ENCODE measurements at regions not wholly inside any gene's neighbourhood (a gene's known extent, or its start where the extent isn't known, plus 50 kb on each side); places are given as distances from the start of the nearest gene placed in this dataset.
A peak's percentile ranks its signal among the peaks of the same experiment; 100 is the strongest.

DNA sequence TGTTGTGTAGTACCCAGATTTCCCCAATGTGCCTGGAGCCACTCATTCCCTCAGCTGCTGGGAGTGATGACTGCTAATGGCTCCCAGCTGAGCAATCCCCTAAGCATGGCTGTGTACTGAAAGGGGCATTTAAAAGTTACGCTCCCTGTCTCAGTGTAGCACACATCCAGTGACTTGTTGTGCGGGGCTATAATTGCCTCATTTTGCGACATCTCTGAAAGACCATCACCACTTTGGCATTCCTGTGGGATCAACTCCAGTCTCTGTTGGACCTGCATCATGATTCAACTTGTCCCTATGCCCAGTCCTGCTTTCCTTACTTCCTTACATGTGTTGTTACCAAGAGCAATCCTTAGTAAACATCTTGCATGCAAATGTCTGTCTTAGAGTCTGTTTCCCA is 201.2 kb upstream of the MPDZ start:
- Histone ChIP-seq H2AFZ (ENCODE audit: low read length) (peak overlapping the region; percentile 32), H2BK120ac (ENCODE audit: low read depth, low read length, poor library complexity, severe bottlenecking) (no peak overlapping the region), H3K27ac (ENCODE audit: insufficient read length, low read depth, low read length) (no peak overlapping the region), H3K4me2 (ENCODE audit: insufficient read depth, insufficient read length, low read length) (no peak overlapping the region), H4K91ac (ENCODE audit: insufficient read length, low read depth, low read length) (no peak overlapping the region), H3K79me1 (ENCODE audit: insufficient read depth, low read depth, low read length, poor library complexity, severe bottlenecking) (no peaks in the 10 kb centered on the region), H2BK20ac (ENCODE audit: low read depth, low read length, poor library complexity, severe bottlenecking) (no peak overlapping the region), H3K18ac (ENCODE audit: insufficient read length, low read depth, low read length) (no peak overlapping the region), H2BK12ac (ENCODE audit: insufficient read length, low read depth, low read length) (no peak overlapping the region), H3K23ac (ENCODE audit: insufficient read length, low read depth, low read length) (no peak overlapping the region), H3K9me3 (ENCODE audit: control insufficient read depth, low read depth, low read length) (no peaks in the 10 kb centered on the region), H2BK5ac (ENCODE audit: insufficient read length, low read length) (no peak overlapping the region), H2AK5ac (ENCODE audit: insufficient read length, low read length) (no peak overlapping the region), H3K27me3 (ENCODE audit: insufficient read depth, low read length) (no peaks in the 10 kb centered on the region), H3K23me2 (ENCODE audit: insufficient read length, low read depth, low read length, poor library complexity, severe bottlenecking) (no peaks in the 10 kb centered on the region), H3K9ac (ENCODE audit: extremely low read depth, insufficient read length, low read length) (no peak overlapping the region), H4K20me1 (ENCODE audit: control insufficient read depth, insufficient read depth, insufficient read length) (no peaks in the 10 kb centered on the region), H3K4me1 (ENCODE audit: insufficient read depth, low read length) (peaks cover 3% of the 10 kb centered on the region; the same call in 1 of the 2 replicates), H3T11ph (ENCODE audit: low read length) (no peak overlapping the region), H2BK15ac (ENCODE audit: low read depth, low read length) (no peak overlapping the region), H4K8ac (replicated peaks; ENCODE audit: insufficient read length, low read depth, low read length) (no peak overlapping the region), H3K79me2 (ENCODE audit: insufficient read depth, low read length) (no peaks in the 10 kb centered on the region), H4K5ac (ENCODE audit: insufficient read length, low read depth, low read length) (no peak overlapping the region), H3K14ac (ENCODE audit: insufficient read depth, low read length) (no peak overlapping the region), H3K56ac (ENCODE audit: insufficient read length, low read depth, low read length) (no peak overlapping the region), H3K4ac (ENCODE audit: low read depth, low read length) (no peak overlapping the region)
- TF ChIP-seq, protein P1, sequence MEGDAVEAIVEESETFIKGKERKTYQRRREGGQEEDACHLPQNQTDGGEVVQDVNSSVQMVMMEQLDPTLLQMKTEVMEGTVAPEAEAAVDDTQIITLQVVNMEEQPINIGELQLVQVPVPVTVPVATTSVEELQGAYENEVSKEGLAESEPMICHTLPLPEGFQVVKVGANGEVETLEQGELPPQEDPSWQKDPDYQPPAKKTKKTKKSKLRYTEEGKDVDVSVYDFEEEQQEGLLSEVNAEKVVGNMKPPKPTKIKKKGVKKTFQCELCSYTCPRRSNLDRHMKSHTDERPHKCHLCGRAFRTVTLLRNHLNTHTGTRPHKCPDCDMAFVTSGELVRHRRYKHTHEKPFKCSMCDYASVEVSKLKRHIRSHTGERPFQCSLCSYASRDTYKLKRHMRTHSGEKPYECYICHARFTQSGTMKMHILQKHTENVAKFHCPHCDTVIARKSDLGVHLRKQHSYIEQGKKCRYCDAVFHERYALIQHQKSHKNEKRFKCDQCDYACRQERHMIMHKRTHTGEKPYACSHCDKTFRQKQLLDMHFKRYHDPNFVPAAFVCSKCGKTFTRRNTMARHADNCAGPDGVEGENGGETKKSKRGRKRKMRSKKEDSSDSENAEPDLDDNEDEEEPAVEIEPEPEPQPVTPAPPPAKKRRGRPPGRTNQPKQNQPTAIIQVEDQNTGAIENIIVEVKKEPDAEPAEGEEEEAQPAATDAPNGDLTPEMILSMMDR (conservative IDR thresholded peaks at IDR 0.05), result no peak
- no peak overlapping the region for H3K4me3 Mint-ChIP-seq
- WGBS (ENCODE audit: extremely low coverage, insufficient read length, low lambda C conversion rate), result no CpG with 5 or more reads among the region's 3 CpGs
- peaks cover 5 to 12% (median 10%) of the 10 kb centered on the region in 3 experiments; a peak in 6 of 7 replicates for H3K36me3 Mint-ChIP-seq (ENCODE audit: insufficient read depth in 1 of 3, low read depth in 3 of 3)
- peaks cover 0 to 13% of the 10 kb centered on the region in 2 experiments; a peak in 2 of 4 replicates for H3K4me1 Mint-ChIP-seq
- no peaks in the 10 kb centered on the region for H3K27me3 Mint-ChIP-seq (ENCODE audit: low read depth)
- DNase-seq, result no peak
- H3K27ac Mint-ChIP-seq, result no peak overlapping the region; a peak in 1 of 7 replicates
- H3K9me3 Mint-ChIP-seq, result peaks cover 6 to 14% of the 10 kb centered on the region in 2 experiments
